HG03469 (cell line): ENCODE measurements at regions not wholly inside any gene's neighbourhood (a gene's known extent, or its start where the extent isn't known, plus 50 kb on each side); places are given as distances from the start of the nearest gene placed in this dataset.
"Not testable (repeated sequence)": the region's sequence is repeated elsewhere in the genome, so short reads cannot be mapped to it uniquely, and the experiment has no call there.

ENCODE experiments used
- ATAC-seq: cut with Tn5 transposase; IDR thresholded peaks from one replicate; pipeline ENCODE4 v1.9.1; 2021; ENCODE audit warnings: mild to moderate bottlenecking, moderate library complexity, moderate number of reproducible peaks; ENCODE audit not compliant: unreplicated experiment

DNA sequence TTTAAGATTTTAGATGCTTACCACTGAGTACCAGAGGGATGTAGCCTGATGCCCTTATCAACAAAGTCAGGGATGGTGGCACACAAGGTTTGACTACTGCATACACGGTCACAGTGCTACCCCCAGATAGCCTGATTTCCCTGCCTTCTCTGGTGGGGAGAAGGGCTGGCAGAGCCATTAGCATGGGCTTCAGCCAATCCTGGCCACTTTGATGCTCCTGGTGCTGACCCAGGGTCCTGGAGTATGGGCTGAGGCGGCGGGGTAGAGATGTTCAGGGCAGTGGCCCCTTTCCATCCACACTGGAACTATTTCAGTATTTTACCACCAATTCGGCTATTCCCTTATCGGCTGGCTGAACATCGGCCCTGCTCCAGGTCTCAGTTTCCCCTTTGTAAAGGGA is 83.2 kb downstream of the POTEB3 start:
- ATAC-seq: not testable (repeated sequence)

- ATAC-seq: not testable (repeated sequence)
Observed at GRCh38 chr15:21355944-21356343, 84.4 kb downstream of the POTEB3 start.

DNA sequence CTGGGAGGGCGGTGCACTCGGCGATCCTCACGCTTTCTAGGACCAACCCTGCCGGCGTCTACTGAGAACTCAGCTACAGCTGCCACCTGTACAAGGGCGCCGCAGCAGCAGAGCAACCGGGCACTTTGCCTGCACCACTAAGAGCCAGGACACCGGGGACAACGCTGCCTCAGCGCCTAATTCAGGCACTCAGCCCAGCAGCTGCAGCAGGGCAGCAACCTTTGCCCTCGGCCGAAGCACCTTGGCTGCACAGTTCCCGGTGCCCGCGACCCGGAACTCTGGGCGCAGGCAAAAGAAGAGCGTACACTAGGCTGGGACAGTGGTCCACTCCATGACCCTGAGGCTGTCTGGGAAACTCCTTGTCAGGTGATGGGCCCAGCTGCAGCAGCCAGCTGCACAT is 85.7 kb downstream of the POTEB3 start:
- not testable (repeated sequence) for ATAC-seq

DNA sequence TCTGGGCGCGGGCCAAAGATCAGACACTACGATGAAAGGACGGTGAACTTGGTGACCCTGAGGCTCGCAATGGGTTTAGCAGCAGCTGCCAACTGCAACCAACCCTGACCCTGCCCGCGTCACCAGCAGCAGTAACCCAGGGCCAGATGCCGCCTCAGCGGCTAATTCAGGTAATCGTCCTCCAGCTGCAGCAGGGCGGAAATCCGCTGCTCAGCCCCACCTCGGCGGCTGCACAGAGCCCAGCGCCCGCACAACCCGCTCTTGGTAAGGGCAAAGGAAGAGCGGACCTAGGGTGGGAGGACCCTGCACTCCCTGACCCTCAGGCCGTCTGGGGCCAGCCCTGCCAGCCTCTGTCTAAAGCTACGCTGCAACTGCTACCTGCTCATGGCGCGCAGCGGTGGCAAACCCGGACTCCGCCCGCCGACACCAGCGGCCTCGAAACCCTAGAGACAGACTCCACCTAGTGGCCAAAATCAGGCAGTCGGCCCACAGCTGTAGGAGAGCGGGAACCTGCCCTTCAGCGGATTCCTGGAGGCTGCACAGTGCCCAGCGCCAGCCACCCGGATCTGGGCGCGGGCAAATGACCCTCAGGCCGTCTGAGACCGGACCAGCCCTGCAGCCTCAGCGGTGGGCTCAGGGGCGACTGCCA is 87.5 kb downstream of the POTEB3 start:
- ATAC-seq: not testable (repeated sequence)

GRCh38 chr15:21344960-21345359 is 95.3 kb downstream of the POTEB3 start:
- not testable (repeated sequence) for ATAC-seq

DNA sequence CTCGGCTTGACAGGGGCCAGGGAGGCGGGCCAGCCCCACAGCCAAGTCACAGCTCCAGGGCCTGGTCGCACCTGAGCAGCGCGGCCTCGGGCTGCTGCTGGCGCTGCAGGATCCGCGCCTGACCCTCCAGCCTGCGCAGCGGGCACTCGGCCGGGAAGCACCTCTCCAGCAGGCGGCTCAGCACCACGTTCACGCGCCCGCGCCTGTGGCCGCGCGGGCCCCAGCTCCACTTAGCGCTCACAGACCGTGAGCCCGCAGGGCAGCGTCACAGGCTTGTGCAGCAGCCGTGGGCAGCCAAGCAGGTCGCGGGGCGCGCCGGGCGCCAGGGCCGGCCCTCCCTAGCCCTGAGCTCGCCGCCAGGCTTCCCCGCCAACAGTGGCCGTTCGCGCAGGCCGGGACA is 95.8 kb downstream of the POTEB3 start:
- not testable (repeated sequence) for ATAC-seq

DNA sequence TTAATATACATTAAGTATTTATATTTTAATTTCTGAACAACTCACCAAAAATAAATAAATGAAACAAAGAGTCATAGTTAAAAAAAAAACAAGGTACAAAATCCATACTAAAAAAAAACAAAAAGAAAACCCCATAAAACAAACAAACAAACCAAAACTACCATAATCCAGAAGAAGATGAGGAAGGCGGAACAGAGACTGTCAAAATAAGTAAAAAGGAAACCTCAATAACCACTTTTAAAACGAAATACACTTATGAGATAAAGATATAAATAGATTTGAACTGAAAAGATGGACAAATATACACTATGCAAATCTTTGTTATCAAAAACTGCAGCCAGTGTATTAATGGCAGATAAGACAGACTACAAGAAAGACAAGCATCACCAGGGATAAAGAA is 103.3 kb downstream of the POTEB3 start:
- not testable (repeated sequence) for ATAC-seq

DNA sequence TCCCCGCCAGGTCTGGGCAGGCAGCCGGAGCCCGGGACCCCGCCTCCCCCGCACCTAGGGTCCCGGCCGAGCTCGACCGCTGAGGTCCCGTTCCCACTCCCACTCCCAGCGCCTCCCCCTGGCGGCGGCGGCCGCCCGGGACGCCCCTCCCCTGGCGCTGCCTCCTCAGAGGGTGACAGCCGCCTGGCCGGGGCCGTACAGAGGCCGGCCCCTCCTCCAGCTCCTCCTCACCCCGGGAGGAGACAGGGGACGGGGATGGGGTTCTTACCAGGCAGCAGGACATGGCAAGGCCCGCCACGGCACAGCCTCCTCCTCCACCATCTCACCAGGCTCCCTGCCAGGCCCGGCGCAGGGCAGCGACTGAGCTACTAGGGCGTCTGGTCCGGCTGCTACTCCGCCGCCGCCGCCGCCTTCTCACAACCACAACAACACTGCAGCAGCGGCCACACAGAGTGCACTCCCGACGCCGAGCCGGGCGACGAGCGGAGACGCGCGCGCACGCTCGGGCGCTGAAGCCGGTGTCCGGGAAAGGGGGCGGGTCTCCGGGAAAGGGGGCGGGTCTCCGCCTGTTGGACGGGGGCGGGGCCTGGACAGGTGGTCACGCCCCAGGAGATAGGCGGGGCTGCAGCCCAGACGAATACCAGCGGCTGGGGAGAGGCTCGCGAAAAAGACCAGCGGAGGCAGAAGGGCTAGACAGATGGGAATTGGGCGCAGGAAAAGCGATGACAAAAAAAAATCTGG is 115.4 kb downstream of the POTEB3 start:
- not testable (repeated sequence) for ATAC-seq

GRCh38 chr15:21284353-21284752 is 155.9 kb downstream of the POTEB3 start:
- ATAC-seq: peak; percentile 53

DNA sequence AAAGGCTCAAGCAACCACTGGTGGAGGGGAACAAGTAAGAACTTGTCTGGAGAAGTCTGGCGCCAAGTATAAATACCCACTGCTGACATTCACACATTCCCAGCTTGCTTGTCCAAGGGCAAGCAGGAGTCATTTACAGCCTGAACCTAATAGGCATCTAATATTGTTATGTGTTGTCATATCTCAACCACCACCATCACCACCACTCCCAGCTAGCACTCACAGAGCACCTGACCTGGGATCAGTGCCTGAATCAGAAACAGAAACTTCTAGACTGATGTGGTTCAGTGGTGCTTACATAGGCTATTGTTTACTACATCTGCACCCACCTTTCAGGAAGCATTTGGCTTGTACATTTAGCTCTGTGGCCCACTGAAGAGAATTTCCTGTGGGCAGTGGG is 157.1 kb downstream of the POTEB3 start:
- peak; percentile 90 for ATAC-seq

- ATAC-seq: not testable (repeated sequence)
Observed at GRCh38 chr15:21280272-21280671, 160.0 kb downstream of the POTEB3 start.

DNA sequence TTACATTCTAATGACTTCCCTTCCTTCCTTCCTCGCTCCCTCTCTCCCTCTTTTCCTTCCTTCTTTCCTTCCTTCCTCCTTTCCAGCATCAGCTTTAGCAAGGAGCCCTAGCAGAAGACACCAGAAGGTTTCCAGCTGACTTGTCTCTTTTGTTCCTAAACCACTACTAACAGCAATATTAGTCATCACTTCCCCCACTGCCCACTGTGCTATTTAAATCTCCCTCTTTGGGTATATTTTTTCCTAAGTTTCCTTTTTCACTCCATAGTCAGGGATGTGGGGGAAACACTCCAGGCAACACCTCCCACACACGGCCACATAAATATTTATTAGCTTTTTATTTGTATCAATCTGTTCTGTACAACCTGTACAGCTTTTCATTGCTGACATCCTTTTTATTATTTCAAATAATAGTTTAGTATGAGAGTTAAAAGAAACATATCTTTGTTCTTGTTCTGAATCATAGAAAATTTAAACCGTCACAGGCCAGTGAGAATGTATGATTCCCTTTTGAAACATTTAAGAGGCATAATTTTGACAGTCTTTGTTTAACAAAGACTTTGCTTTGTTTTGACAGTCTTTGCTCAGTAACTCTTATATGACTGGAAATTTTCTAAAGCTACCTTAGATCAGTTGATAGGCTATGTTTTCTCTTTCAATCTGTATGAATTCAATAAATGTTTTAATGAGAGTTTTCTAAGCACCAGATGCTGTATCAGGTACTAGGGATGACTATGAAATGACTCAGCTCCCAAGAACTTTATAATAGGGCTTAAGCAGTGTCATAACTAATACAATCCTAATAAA is 167.9 kb downstream of the POTEB3 start:
- peak; percentile 40 for ATAC-seq

DNA sequence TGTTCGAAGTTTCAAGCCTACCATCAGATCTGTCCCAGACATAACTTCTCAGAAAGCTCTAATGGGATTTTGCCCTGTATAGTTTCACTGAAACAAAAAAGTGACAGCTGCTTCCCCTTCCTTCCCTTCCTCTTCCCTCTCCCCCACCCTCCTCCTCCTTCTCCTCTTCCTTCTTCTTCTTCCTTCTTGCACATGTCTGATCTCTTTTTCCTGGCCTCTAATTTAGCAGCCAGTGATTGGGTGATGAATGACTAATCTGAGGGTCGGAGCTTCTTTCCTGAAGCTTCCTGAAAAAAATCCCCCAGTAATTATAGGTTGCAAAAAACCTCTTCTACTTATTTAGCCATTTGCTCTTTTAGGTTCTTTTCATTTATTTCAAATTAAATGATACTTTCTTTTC is 168.7 kb downstream of the POTEB3 start:
- ATAC-seq: no peak

GRCh38 chr15:21270474-21270873 is 169.8 kb downstream of the POTEB3 start:
- ATAC-seq: no peak

DNA sequence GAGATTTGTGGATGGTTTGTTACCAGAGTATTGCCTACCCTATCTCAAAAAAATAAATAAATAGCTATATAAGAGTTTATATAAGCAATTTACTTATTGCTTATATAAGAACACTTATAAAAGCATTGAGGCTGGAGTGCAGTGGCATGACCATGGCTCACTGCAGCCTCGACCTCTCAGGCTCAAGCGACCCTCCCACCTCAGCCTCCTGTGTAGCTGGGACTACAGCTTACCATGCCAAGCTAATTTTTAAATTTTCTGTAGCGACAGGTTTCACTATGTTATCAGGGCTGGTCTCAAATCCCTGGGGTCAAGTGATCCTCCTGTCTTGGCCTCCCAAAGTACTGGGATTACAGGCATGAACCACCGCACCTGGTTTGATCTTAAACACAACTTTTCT is 170.6 kb downstream of the POTEB3 start:
- not testable (repeated sequence) for ATAC-seq

GRCh38 chr15:21269121-21269520 is 171.2 kb downstream of the POTEB3 start:
- ATAC-seq: no peak

DNA sequence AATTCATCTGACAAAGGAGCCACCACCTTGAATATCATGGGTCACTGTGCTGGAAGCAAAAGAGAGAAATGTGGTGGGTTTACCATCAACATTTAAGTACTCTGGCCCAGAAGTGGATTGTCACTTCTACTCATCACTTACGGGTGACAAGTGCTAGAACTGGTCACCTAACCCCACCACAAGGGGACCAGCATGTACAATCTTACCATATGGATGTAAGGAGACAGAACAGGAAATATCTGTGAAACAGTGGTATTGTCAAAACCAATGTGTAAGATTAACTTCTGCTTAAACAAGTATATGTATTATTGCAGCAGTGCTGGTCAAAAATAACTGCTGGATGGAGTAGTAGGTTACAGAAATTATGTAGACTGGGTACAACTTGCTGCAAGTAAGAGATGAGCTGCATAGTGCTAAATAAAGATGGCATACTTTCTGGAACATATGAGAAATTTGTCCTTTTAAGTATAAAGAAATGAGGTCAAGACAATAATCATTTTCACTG is 171.8 kb downstream of the POTEB3 start:
- ATAC-seq: no peak

- ATAC-seq: no peak
Observed at GRCh38 chr15:21267671-21268395, 172.5 kb downstream of the POTEB3 start.

DNA sequence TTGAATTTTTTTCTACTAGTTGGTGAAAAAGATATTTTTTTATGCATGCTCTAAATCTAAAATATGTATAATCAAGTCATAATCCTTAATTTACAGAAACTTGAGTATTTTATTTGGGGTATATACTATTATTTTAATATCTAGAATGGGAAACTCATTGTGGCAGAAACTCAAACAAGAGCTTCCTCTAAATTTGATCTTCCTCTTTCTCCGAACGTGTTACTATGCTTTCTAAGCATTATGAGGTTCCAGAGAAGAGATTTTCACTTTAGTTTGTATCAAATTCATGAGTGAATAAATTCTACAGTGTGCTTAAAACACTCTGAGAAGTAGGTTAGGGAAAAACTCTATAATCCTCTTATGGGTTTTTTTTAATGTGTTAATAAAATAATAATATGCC is 173.1 kb downstream of the POTEB3 start:
- no peak for ATAC-seq

DNA sequence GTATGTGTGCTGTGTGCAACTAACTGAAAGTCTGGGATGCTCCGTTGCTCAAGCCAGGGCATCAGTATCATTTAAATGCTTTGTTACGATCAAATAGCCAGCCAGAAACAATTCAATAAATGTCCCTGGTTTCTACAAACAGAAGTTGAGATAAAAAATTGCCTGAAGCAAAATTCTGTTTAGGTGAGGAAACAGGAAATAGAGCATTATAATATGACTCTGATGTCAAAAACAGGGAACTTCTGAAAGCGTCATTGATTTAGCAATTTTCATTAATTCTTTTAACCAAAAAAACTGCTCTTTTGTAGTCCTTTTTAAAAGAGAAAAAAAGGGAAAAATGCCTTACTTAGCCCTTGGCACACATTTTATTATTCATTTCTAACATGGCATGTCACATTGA is 174.7 kb downstream of the POTEB3 start:
- not testable (repeated sequence) for ATAC-seq
